HCT116 (cell line): ENCODE measurements at regions not wholly inside any gene's neighbourhood (a gene's known extent, or its start where the extent isn't known, plus 50 kb on each side); places are given as distances from the start of the nearest gene placed in this dataset.

Source experiments
- CTCF ChIP-seq, 3 experiments: fragments of 200-600 bp in 1 of 3; sonication (generic) in 1 of 3; IDR thresholded peaks in 2 of 3; conservative IDR thresholded peaks in 1 of 3; 2 replicates each; pipeline ENCODE4 v1.5.1; 2012 to 2017; ENCODE audit warnings: low read depth in 2 of 3, low read length in 2 of 3, antibody characterized with exemption in 1 of 3, borderline replicate concordance in 1 of 3, control low read depth in 1 of 3, mild to moderate bottlenecking in 1 of 3, mixed read lengths in 1 of 3, mixed run types in 1 of 3, moderate library complexity in 1 of 3; ENCODE audit not compliant: insufficient read depth in 1 of 3
- EZH2 ChIP-seq: fragments of 200-600 bp; sonication (generic); IDR thresholded peaks from 2 replicates; pipeline ENCODE4 v1.6.1; 2017; ENCODE audit warnings: antibody characterized with exemption, mixed run types
- JUND ChIP-seq: IDR thresholded peaks from 2 replicates; pipeline ENCODE4 v1.6.1; 2012
- TF ChIP-seq, protein P1 (sequence below): IDR thresholded peaks from 2 replicates; pipeline ENCODE4 v1.6.1; 2011; ENCODE audit warnings: mild to moderate bottlenecking, low read length, moderate library complexity; ENCODE audit not compliant: insufficient replicate concordance; ENCODE audit errors: extremely low read depth
- TF ChIP-seq, protein P2 (sequence below): IDR thresholded peaks from 2 replicates; pipeline ENCODE4 v1.6.1; 2012

DNA sequence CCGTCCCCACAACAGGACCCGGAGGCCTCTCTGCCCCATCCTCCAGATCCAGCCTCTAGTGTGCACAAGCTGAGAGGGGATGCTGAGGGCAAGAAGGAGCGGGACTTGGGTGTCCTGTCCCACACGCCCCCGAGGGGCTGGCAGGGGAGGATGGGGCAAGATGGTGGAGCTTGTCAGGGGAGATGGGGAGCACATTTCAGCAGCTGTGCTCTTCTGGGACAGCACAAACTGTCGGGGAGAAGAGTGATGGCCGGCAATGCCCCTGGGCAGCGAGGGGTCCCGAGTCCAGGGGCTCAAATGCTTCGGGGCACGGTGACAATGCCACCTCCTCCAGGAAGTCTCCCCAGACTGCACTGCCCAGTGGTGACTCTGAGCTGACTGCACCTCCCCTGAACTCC is 134.5 kb downstream of the FAM53A start:
- TF ChIP-seq CTCF (IDR thresholded peaks at IDR 0.05 in 2 of 3, conservative IDR thresholded peaks at IDR 0.05 in 1 of 3; ENCODE audit: borderline replicate concordance in 1 of 3, insufficient read depth in 1 of 3, low read depth in 2 of 3, low read length in 2 of 3) (no peak), JUND (no peak), EZH2 (no peak)
- TF ChIP-seq, protein P1, sequence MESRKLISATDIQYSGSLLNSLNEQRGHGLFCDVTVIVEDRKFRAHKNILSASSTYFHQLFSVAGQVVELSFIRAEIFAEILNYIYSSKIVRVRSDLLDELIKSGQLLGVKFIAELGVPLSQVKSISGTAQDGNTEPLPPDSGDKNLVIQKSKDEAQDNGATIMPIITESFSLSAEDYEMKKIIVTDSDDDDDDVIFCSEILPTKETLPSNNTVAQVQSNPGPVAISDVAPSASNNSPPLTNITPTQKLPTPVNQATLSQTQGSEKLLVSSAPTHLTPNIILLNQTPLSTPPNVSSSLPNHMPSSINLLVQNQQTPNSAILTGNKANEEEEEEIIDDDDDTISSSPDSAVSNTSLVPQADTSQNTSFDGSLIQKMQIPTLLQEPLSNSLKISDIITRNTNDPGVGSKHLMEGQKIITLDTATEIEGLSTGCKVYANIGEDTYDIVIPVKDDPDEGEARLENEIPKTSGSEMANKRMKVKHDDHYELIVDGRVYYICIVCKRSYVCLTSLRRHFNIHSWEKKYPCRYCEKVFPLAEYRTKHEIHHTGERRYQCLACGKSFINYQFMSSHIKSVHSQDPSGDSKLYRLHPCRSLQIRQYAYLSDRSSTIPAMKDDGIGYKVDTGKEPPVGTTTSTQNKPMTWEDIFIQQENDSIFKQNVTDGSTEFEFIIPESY: no peak
- TF ChIP-seq, protein P2, sequence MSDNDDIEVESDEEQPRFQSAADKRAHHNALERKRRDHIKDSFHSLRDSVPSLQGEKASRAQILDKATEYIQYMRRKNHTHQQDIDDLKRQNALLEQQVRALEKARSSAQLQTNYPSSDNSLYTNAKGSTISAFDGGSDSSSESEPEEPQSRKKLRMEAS: no peak
